MCF 10A (cell line): ENCODE measurements at regions not wholly inside any gene's neighbourhood (a gene's known extent, or its start where the extent isn't known, plus 50 kb on each side); places are given as distances from the start of the nearest gene placed in this dataset.
A peak's percentile ranks its signal among the peaks of the same experiment; 100 is the strongest.

Experiments used
- BruUV-seq: library from RNA; stranded (reverse); fragments of 400-500 nt; replicated peaks from 2 replicates; lab custom pipeline; 2021; lab: Mats Ljungman, UMichigan
- CTCF ChIA-PET: fragments of 300-600 bp; sonication (Branson Sonifier 250); formaldehyde crosslinking; extraction: SDS; loops from one replicate; lab custom pipeline; 2021; ENCODE audit warnings: antibody characterized with exemption, inconsistent platforms; lab: Yijun Ruan, JAX
- POLR2A ChIA-PET: fragments of 300-600, 350-650 bp; sonication (Branson Sonifier 250); formaldehyde crosslinking; extraction: SDS; loops from one replicate; lab custom pipeline; 2020; ENCODE audit warnings: antibody characterized with exemption, inconsistent platforms; lab: Yijun Ruan, JAX
- DNase-seq: peaks from one replicate; pipeline ENCODE4 v3.0.0-alpha.2; 2018; ENCODE audit not compliant: unreplicated experiment
- H3K27ac Mint-ChIP-seq: one replicate; pipeline ENCODE4 v1.8.0; 2022; ENCODE audit warnings: mild to moderate bottlenecking, low read depth, mixed read lengths; ENCODE audit not compliant: unreplicated experiment
- H3K27me3 Mint-ChIP-seq: one replicate; pipeline ENCODE4 v1.8.0; 2022; ENCODE audit warnings: mixed read lengths; ENCODE audit not compliant: insufficient read depth, unreplicated experiment
- H3K36me3 Mint-ChIP-seq: one replicate; pipeline ENCODE4 v1.8.0; 2022; ENCODE audit warnings: mild to moderate bottlenecking, moderate library complexity, mixed read lengths; ENCODE audit not compliant: insufficient read depth, unreplicated experiment
- H3K4me1 Mint-ChIP-seq: one replicate; pipeline ENCODE4 v1.8.0; 2022; ENCODE audit warnings: mixed read lengths; ENCODE audit not compliant: insufficient read depth, unreplicated experiment
- H3K4me3 Mint-ChIP-seq: one replicate; pipeline ENCODE4 v1.8.0; 2022; ENCODE audit warnings: mild to moderate bottlenecking, moderate library complexity, mixed read lengths; ENCODE audit not compliant: unreplicated experiment
- H3K9me3 Mint-ChIP-seq: one replicate; pipeline ENCODE4 v1.8.0; 2022; ENCODE audit warnings: mixed read lengths; ENCODE audit not compliant: unreplicated experiment
- CTCF ChIP-seq: fragments of 200-600 bp; IDR thresholded peaks from one replicate; pipeline ENCODE4 v1.8.0; 2022; ENCODE audit warnings: antibody characterized with exemption, mild to moderate bottlenecking; ENCODE audit not compliant: unreplicated experiment
- intact Hi-C: fragments of 100-400 bp; cut with micrococcal nuclease; formaldehyde crosslinking; loops from 2 replicates; pipeline ENCODE4 v1.14.1; 2022

- DNase-seq = peak; percentile 12
- no TSS peak for BruUV-seq
- no peaks in the 10 kb centered on the region for H3K4me1 Mint-ChIP-seq
- intact Hi-C loops = no loop called here
- no peak overlapping the region for H3K4me3 Mint-ChIP-seq
- CTCF ChIA-PET = no interaction called here
- POLR2A ChIA-PET = interaction anchor here (0.8 kb wide), 1 partner anchor 26 kb away, joined by 3 read pairs; no protein-coding TSS in a partner anchor
- H3K27me3 Mint-ChIP-seq = no peaks in the 10 kb centered on the region
- H3K27ac Mint-ChIP-seq = no peak overlapping the region
- H3K9me3 Mint-ChIP-seq = no peaks in the 10 kb centered on the region
- H3K36me3 Mint-ChIP-seq = no peaks in the 10 kb centered on the region
- TF ChIP-seq CTCF = no peak
Measured at GRCh38 chr2:221791844-221792243, 219.7 kb upstream of the EPHA4 start.

GRCh38 chr2:221787561-221787960, 215.5 kb upstream of the EPHA4 start:
- no TSS peak for BruUV-seq
- Mint-ChIP-seq H3K27me3 (no peaks in the 10 kb centered on the region), H3K4me3 (no peak overlapping the region), H3K9me3 (no peaks in the 10 kb centered on the region), H3K27ac (no peak overlapping the region), H3K4me1 (no peaks in the 10 kb centered on the region), H3K36me3 (no peaks in the 10 kb centered on the region)
- intact Hi-C loops = no loop called here
- POLR2A ChIA-PET = interaction anchor here (1.1 kb wide), 1 partner anchor 9 kb away, joined by 3 read pairs; no protein-coding TSS in a partner anchor
- TF ChIP-seq CTCF = no peak
- DNase-seq = no peak
- CTCF ChIA-PET = interaction anchor here (0.7 kb wide), 1 partner anchor 165 kb away, joined by 4 read pairs; no protein-coding TSS in a partner anchor

DNA sequence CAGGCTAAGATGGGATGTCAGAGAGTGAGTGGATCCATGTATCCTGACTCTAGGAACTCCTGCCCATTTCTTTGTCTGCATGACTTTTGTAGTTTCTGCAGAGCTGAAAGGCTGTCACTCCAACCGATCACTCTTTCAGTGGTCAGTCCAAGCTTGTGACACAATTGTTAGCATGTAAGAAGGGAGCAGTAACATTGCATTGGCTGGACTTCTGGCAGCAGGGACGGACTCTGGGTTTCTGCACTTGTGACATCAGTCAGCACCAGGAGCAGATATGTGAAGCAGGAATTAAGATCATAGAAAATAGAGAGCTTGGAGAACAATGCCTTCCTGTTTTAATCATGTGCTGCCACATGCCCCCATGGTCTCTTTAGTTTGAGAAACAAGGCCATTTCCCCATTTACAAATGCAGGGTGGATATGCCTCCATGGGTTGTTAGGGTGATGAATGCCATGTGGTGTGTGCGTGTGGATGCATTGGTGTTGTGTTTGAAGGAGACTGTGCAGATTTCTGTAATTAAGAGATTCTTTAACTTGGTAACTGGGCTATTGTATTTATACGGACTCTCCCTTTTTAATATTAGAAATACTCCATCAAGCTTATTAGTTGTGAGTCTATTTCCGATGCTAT, 214.3 kb upstream of the EPHA4 start:
- Mint-ChIP-seq H3K4me3 (no peak overlapping the region), H3K4me1 (no peaks in the 10 kb centered on the region), H3K27me3 (no peaks in the 10 kb centered on the region), H3K27ac (no peak overlapping the region), H3K9me3 (no peaks in the 10 kb centered on the region), H3K36me3 (no peaks in the 10 kb centered on the region)
- no peak for TF ChIP-seq CTCF
- no peak for DNase-seq
- ChIA-PET CTCF (interaction anchor here (0.6 kb wide), 1 partner anchor 20 kb away, joined by 3 read pairs; no protein-coding TSS in a partner anchor), POLR2A (no interaction called here)
- intact Hi-C loops = no loop called here
- no TSS peak for BruUV-seq

DNA sequence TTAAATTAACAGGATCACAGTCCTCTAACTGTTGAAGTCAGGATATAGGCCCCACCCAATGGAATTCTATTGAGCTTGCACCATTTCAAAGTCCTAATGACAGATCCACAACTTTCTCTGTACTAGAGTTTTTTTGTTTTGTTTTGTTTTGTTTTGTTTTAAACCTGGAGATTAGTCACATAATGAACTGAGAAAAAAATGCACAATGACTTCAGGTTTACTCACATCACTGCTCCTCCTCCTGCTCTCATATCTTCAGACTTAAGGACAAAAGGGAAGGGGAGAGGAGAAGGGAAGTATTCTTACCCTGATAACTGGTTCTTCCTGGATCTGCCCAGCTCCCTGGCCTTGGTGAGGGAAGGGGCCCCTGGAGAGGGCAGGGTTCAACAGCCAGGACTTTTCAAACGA, 208.2 kb upstream of the EPHA4 start:
- peak; percentile 25 for DNase-seq
- POLR2A ChIA-PET = interaction anchor here (0.5 to 0.8 kb wide), 2 partner anchors 169 to 337 kb away, joined by 3 to 4 read pairs; no protein-coding TSS in a partner anchor
- H3K4me3 Mint-ChIP-seq = no peak overlapping the region
- peak overlapping the region; percentile 10 for H3K27ac Mint-ChIP-seq
- no peaks in the 10 kb centered on the region for H3K9me3 Mint-ChIP-seq
- intact Hi-C loops = no loop called here
- H3K27me3 Mint-ChIP-seq = no peaks in the 10 kb centered on the region
- H3K36me3 Mint-ChIP-seq = no peaks in the 10 kb centered on the region
- CTCF ChIA-PET = no interaction called here
- TF ChIP-seq CTCF = no peak
- no peaks in the 10 kb centered on the region for H3K4me1 Mint-ChIP-seq
- no TSS peak for BruUV-seq
